Mammary epithelial cell (primary cell): ENCODE measurements at regions not wholly inside any gene's neighbourhood (a gene's known extent, or its start where the extent isn't known, plus 50 kb on each side); places are given as distances from the start of the nearest gene placed in this dataset.

Experiments used
- CTCF ChIP-seq, 2 donors: IDR thresholded peaks in 1 of 2; conservative IDR thresholded peaks in 1 of 2; 2 replicates each; pipeline ENCODE4 v1.5.1; 2011 to 2012; ENCODE audit warnings: inconsistent platforms in 2 of 2, low read length in 2 of 2, mild to moderate bottlenecking in 2 of 2, control low read depth in 1 of 2, low read depth in 1 of 2; ENCODE audit not compliant: insufficient read depth in 1 of 2; ENCODE audit errors: extremely low read depth in 1 of 2
- EZH2 ChIP-seq: IDR thresholded peaks from 2 replicates; pipeline ENCODE4 v1.6.1; 2012; ENCODE audit warnings: low read length, inconsistent platforms, borderline replicate concordance

GRCh38 chr5:6902597-6902996 lies 189.4 kb downstream of the TENT4A start:
- TF ChIP-seq CTCF (conservative IDR thresholded peaks at IDR 0.05 in 1 of 2, IDR thresholded peaks at IDR 0.05 in 1 of 2; ENCODE audit: extremely low read depth in 1 of 2, insufficient read depth in 1 of 2, low read depth in 1 of 2, low read length in 2 of 2) (no peak), EZH2 (no peak)
